ENCODE measurements at regions not wholly inside any gene's neighbourhood (a gene's known extent, or its start where the extent isn't known, plus 50 kb on each side); places are given as distances from the start of the nearest gene placed in this dataset.

DNA sequence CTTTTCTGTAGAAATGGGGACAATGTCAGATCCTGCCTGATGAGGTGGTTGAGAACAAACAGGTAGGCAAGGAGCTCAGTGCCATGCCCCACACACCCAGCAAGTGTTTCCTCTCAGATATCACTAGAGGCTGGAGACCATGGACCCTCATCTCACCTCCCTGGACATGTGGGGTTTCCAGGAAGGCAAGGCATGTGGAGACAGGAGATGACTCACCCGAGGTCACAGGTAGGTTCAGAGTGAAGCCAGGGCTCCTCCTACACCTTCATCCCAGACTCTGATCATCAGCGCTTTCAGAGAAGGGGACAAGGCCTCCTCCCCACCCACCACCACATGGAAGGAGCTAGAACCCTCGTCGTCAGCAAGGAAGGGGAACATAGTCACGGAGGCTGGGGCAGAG is 69.2 kb downstream of the MATN1 start:
- TF ChIP-seq TAF1 (IDR thresholded peaks at IDR 0.05; ENCODE audit: low read depth, low read length) (no peak), PAX5 (IDR thresholded peaks at IDR 0.05; ENCODE audit: insufficient read depth, low read length, severe bottlenecking) (no peak)
